Calu3 (cell line): ENCODE measurements at regions not wholly inside any gene's neighbourhood (a gene's known extent, or its start where the extent isn't known, plus 50 kb on each side); places are given as distances from the start of the nearest gene placed in this dataset.
A peak's percentile ranks its signal among the peaks of the same experiment; 100 is the strongest.

Experiments
- BruUV-seq: library from RNA; stranded (reverse); fragments of 400-500 nt; replicated peaks from 2 replicates; lab custom pipeline; 2021; lab: Mats Ljungman, UMichigan
- CTCF ChIA-PET: fragments of 300-600 bp; sonication (Branson Sonifier 250); formaldehyde crosslinking; loops from one replicate; lab custom pipeline; 2022; ENCODE audit warnings: antibody characterized with exemption; lab: Charles Lee
- DNase-seq: peaks from one replicate; pipeline ENCODE4 v3.0.0; 2022
- H3K27ac Mint-ChIP-seq: one replicate; pipeline ENCODE4 v1.8.0; 2022; ENCODE audit warnings: mixed read lengths; ENCODE audit not compliant: unreplicated experiment
- H3K27me3 Mint-ChIP-seq: one replicate; pipeline ENCODE4 v1.8.0; 2022; ENCODE audit warnings: mixed read lengths; ENCODE audit not compliant: unreplicated experiment
- H3K36me3 Mint-ChIP-seq: one replicate; pipeline ENCODE4 v1.8.0; 2022; ENCODE audit warnings: mild to moderate bottlenecking, moderate library complexity, mixed read lengths; ENCODE audit not compliant: insufficient read depth, unreplicated experiment
- H3K4me1 Mint-ChIP-seq: one replicate; pipeline ENCODE4 v1.8.0; 2022; ENCODE audit warnings: mild to moderate bottlenecking, low read depth, mixed read lengths; ENCODE audit not compliant: unreplicated experiment
- H3K4me3 Mint-ChIP-seq: one replicate; pipeline ENCODE4 v1.8.0; 2022; ENCODE audit warnings: mild to moderate bottlenecking, low read depth, moderate library complexity, mixed read lengths; ENCODE audit not compliant: unreplicated experiment
- H3K9me3 Mint-ChIP-seq: one replicate; pipeline ENCODE4 v1.8.0; 2022; ENCODE audit warnings: low read depth, mixed read lengths; ENCODE audit not compliant: unreplicated experiment
- intact Hi-C: fragments of 100-400 bp; cut with micrococcal nuclease; formaldehyde crosslinking; loops from one replicate; pipeline ENCODE4 v1.10.0; 2022; ENCODE audit not compliant: unreplicated experiment
- TF ChIP-seq, protein P1 (sequence below): fragments of 200-600 bp; IDR thresholded peaks from one replicate; pipeline ENCODE4 v1.8.0; 2022; ENCODE audit warnings: antibody characterized with exemption; ENCODE audit not compliant: unreplicated experiment

DNA sequence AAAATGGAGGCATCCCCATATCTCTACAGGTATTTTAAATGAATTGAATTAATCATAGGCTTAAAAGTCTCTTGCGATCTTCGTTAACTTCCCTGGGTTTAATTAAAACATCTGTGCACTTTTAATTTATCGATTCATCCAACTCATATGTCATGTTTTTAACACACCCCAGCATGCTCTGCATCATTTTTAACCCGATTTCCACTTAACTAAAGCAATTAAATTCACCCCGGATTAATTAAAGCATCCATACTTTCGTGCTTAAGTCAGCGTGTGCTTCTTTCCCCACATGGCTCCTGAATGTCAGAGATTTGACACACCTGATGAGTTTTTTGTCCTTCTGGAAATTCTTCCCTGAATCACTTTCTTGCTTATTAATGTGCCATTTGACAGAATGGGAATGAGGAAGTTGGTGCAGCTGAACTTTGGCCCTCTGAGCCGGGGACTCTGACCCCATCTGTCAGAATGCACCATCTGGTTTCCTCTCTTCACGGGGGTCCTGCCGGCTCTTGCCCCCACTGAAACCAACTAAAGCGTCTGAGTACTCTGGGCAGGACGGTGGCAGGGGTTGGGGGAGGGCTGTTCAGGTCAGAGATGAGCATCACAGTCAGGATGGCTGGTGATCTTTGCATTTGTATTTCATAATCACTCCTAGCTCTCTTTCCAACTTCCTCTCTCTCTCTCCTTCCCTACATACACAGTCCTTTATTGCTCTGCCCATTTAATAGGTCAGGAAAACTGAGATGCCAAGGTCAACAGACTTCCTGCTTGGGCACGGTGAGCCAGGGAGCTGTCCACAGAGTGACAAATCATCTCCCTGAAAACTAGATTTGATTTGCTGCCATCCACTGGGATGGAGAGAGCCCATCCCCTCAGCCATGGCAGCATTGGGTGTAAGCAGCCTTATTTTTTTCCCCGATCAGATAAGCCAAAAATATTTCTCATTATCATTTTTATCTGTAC lies 180.3 kb upstream of the WWC1 start:
- H3K36me3 Mint-ChIP-seq: no peaks in the 10 kb centered on the region
- peaks cover 78% of the 10 kb centered on the region for H3K27me3 Mint-ChIP-seq
- CTCF ChIA-PET: interaction anchor here (0.7 to 1.3 kb wide), 2 partner anchors 13 to 108 kb away, joined by 3 to 8 read pairs; no protein-coding TSS in a partner anchor
- intact Hi-C loops: no loop called here
- TF ChIP-seq, protein P1, sequence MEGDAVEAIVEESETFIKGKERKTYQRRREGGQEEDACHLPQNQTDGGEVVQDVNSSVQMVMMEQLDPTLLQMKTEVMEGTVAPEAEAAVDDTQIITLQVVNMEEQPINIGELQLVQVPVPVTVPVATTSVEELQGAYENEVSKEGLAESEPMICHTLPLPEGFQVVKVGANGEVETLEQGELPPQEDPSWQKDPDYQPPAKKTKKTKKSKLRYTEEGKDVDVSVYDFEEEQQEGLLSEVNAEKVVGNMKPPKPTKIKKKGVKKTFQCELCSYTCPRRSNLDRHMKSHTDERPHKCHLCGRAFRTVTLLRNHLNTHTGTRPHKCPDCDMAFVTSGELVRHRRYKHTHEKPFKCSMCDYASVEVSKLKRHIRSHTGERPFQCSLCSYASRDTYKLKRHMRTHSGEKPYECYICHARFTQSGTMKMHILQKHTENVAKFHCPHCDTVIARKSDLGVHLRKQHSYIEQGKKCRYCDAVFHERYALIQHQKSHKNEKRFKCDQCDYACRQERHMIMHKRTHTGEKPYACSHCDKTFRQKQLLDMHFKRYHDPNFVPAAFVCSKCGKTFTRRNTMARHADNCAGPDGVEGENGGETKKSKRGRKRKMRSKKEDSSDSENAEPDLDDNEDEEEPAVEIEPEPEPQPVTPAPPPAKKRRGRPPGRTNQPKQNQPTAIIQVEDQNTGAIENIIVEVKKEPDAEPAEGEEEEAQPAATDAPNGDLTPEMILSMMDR: no peak
- H3K9me3 Mint-ChIP-seq: no peaks in the 10 kb centered on the region
- no peak for DNase-seq
- no TSS peak for BruUV-seq
- no peak overlapping the region for H3K27ac Mint-ChIP-seq
- H3K4me3 Mint-ChIP-seq: no peak overlapping the region
- H3K4me1 Mint-ChIP-seq: no peaks in the 10 kb centered on the region

DNA sequence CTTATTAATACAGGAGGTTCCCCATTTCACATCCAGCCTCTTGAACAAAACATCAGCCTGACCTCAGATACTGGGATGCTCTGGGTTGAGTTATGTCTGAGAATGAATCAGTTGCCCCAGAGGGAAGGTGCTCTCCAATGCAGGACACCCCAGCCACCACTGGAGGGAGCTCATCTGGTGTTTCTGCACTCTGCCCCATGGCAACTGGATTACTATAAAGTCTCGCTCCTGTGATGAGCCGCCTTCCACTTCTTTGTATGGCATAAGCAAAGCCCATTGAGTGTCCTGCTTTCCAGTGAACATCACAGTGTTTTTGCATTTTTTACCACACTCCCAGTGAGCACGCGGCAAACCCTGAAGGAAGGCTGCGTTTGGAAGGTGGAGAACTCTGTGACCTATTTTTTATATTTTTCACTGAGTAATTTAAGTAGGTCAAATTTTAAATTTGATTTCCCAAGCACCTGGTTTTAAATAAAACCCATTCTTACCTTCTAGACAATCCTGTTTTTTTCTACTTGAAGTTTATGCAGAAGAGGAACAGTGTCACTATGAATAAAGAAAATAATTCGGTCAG lies 176.9 kb upstream of the WWC1 start:
- no peak overlapping the region for H3K27ac Mint-ChIP-seq
- no peak overlapping the region for H3K4me3 Mint-ChIP-seq
- DNase-seq: peak; percentile 90
- TF ChIP-seq, protein P1: peak; percentile 78
- H3K4me1 Mint-ChIP-seq: no peaks in the 10 kb centered on the region
- CTCF ChIA-PET: interaction anchor here (0.6 to 1.4 kb wide), 4 partner anchors 9 to 109 kb away, joined by 3 to 21 read pairs (median 4); no protein-coding TSS in a partner anchor
- no peaks in the 10 kb centered on the region for H3K36me3 Mint-ChIP-seq
- intact Hi-C loops: loop anchor here (1.0 to 2.0 kb wide), 2 partner anchors 50 to 105 kb away; no protein-coding TSS in a partner anchor
- H3K27me3 Mint-ChIP-seq: peaks cover 59% of the 10 kb centered on the region
- H3K9me3 Mint-ChIP-seq: no peaks in the 10 kb centered on the region
- BruUV-seq: no TSS peak

DNA sequence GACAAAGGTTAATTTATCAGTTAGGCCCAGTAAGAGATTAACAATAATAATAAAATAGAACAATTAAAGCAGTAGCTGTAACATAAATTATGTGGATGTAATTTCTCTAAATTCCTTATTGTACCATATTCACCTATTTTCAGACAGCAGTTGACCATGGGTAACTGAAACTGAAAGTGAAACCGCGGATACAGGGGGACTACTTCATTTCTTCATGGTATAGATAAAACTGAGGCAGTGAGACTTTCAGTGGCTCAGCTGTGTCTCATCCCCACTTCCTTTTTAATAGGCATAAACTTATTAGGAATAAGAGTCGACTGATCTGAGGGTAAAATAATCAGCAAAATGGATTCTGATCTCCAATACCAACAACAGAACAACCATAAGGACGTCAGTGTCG lies 174.0 kb upstream of the WWC1 start:
- intact Hi-C loops: no loop called here
- Mint-ChIP-seq H3K36me3 (no peaks in the 10 kb centered on the region), H3K9me3 (no peaks in the 10 kb centered on the region), H3K4me3 (no peak overlapping the region), H3K4me1 (no peaks in the 10 kb centered on the region), H3K27me3 (peaks cover 43% of the 10 kb centered on the region), H3K27ac (no peak overlapping the region)
- CTCF ChIA-PET: no interaction called here
- no peak for DNase-seq
- TF ChIP-seq, protein P1: no peak
- BruUV-seq: no TSS peak

DNA sequence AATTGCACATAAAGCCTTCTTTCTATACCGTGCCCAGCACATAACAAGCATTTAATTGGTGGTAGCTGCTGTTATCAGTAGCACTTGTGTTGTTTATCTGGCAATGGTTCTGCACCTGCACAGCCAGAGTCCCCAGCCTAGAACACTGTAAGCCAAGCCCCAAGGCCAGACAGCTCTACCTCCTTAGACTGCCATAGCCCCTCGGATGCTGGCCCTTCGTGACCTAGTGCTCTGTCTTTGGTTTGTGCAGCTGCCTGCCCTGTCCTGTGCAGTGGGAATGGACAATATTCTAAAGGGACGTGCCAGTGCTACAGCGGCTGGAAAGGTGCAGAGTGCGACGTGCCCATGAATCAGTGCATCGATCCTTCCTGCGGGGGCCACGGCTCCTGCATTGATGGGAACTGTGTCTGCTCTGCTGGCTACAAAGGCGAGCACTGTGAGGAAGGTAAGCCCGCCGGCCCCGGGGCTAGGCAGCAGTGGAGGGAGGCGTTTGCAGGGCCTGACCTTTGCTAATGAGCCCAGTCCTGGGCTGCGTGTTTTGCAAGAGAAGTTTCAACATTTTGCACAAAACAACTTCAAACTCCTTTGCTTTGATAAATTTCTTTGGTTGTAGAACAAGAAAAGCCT lies 173.3 kb upstream of the WWC1 start:
- CTCF ChIA-PET: interaction anchor here (0.8 kb wide), 1 partner anchor 102 kb away, joined by 3 read pairs; no protein-coding TSS in a partner anchor
- H3K27me3 Mint-ChIP-seq: peaks cover 41% of the 10 kb centered on the region
- H3K36me3 Mint-ChIP-seq: no peaks in the 10 kb centered on the region
- TF ChIP-seq, protein P1: no peak
- no TSS peak for BruUV-seq
- intact Hi-C loops: no loop called here
- H3K4me1 Mint-ChIP-seq: no peaks in the 10 kb centered on the region
- no peak for DNase-seq
- H3K27ac Mint-ChIP-seq: no peak overlapping the region
- H3K9me3 Mint-ChIP-seq: no peaks in the 10 kb centered on the region
- H3K4me3 Mint-ChIP-seq: no peak overlapping the region
